Peyer's patch (tissue), 4 donors: ENCODE measurements at regions not wholly inside any gene's neighbourhood (a gene's known extent, or its start where the extent isn't known, plus 50 kb on each side); places are given as distances from the start of the nearest gene placed in this dataset.
"Not testable (repeated sequence)": the region's sequence is repeated elsewhere in the genome, so short reads cannot be mapped to it uniquely, and the experiment has no call there.

Experiments used
- DNase-seq, 3 donors: peaks; one replicate each; pipeline ENCODE4 v3.0.0-alpha.2; 2017 to 2019
- H3K27ac ChIP-seq, 4 donors: fragments of 200-600 bp; sonication (generic); one replicate each; pipeline ENCODE4 v1.5.1; 2016 to 2019
- H3K27me3 ChIP-seq, 2 donors: fragments of 200-600 bp; sonication (generic); one replicate each; pipeline ENCODE4 v1.5.1; 2019
- H3K36me3 ChIP-seq, 3 donors: fragments of 200-600 bp; sonication (generic); one replicate each; pipeline ENCODE4 v1.5.1; 2016 to 2019
- H3K4me1 ChIP-seq, 4 donors: fragments of 200-600 bp; sonication (generic); one replicate each; pipeline ENCODE4 v1.5.1; 2016 to 2019
- H3K4me3 ChIP-seq, 4 donors: fragments of 200-600 bp; sonication (generic); 1 replicate in 3 of 4; 2 replicates in 1 of 4; pipeline ENCODE4 v1.5.1; 2016 to 2019; ENCODE audit warnings: mild to moderate bottlenecking in 1 of 4
- H3K9me3 ChIP-seq, 4 donors: fragments of 200-600 bp; sonication (generic); one replicate each; pipeline ENCODE4 v1.5.1; 2016 to 2019; ENCODE audit warnings: mild to moderate bottlenecking in 1 of 4
- CTCF ChIP-seq, 6 experiments: fragments of 450-650 bp in 4 of 6; fragments of 200-600 bp in 2 of 6; sonication (generic) in 1 of 6; IDR thresholded peaks; one replicate each; pipeline ENCODE4 v1.5.1; 2017 to 2019; ENCODE audit warnings: antibody characterized with exemption in 6 of 6, mild to moderate bottlenecking in 3 of 6, moderate library complexity in 1 of 6
- POLR2A ChIP-seq, 2 donors: fragments of 450-650 bp; IDR thresholded peaks; one replicate each; pipeline ENCODE4 v1.5.1; 2017; ENCODE audit warnings: antibody characterized with exemption in 2 of 2, mild to moderate bottlenecking in 2 of 2, moderate library complexity in 2 of 2

GRCh38 chr5:52620315-52620714 is 167.4 kb upstream of the ITGA1 start:
- DNase-seq: peak in 1 of 3 donors; percentile 46
- Histone ChIP-seq H3K27me3 (no peaks in the 10 kb centered on the region), H3K4me1 (no peaks in the 10 kb centered on the region), H3K27ac (no peak overlapping the region), H3K9me3 (no peaks in the 10 kb centered on the region), H3K36me3 (no peaks in the 10 kb centered on the region), H3K4me3 (no peak overlapping the region)
- TF ChIP-seq CTCF (IDR thresholded peaks at IDR 0.05) (no peak), POLR2A (IDR thresholded peaks at IDR 0.05) (no peak)

- Histone ChIP-seq H3K27me3 (no peaks in the 10 kb centered on the region), H3K9me3 (no peaks in the 10 kb centered on the region), H3K4me3 (no peak overlapping the region), H3K36me3 (no peaks in the 10 kb centered on the region), H3K27ac (no peak overlapping the region), H3K4me1 (no peaks in the 10 kb centered on the region)
- no peak for DNase-seq
- TF ChIP-seq CTCF (IDR thresholded peaks at IDR 0.05) (no peak), POLR2A (IDR thresholded peaks at IDR 0.05) (no peak)
These were observed 164.4 kb upstream of the ITGA1 start for GRCh38 chr5:52623291-52623690.

GRCh38 chr5:52624291-52624690 is 163.4 kb upstream of the ITGA1 start:
- Histone ChIP-seq H3K9me3 (no peaks in the 10 kb centered on the region), H3K36me3 (no peaks in the 10 kb centered on the region), H3K27me3 (no peaks in the 10 kb centered on the region), H3K4me1 (no peaks in the 10 kb centered on the region), H3K27ac (no peak overlapping the region), H3K4me3 (no peak overlapping the region)
- DNase-seq: no peak
- no peak for TF ChIP-seq CTCF (IDR thresholded peaks at IDR 0.05)
- no peak for TF ChIP-seq POLR2A (IDR thresholded peaks at IDR 0.05)

GRCh38 chr5:52626312-52626711 is 161.4 kb upstream of the ITGA1 start:
- Histone ChIP-seq H3K36me3 (no peaks in the 10 kb centered on the region), H3K27me3 (no peaks in the 10 kb centered on the region), H3K9me3 (no peaks in the 10 kb centered on the region), H3K4me3 (no peak overlapping the region), H3K27ac (no peak overlapping the region), H3K4me1 (no peaks in the 10 kb centered on the region)
- TF ChIP-seq POLR2A (IDR thresholded peaks at IDR 0.05) (no peak), CTCF (IDR thresholded peaks at IDR 0.05) (no peak)
- DNase-seq: no peak

GRCh38 chr5:52627740-52628139 is 160.0 kb upstream of the ITGA1 start:
- Histone ChIP-seq H3K27me3 (no peaks in the 10 kb centered on the region), H3K27ac (no peak overlapping the region), H3K4me3 (no peak overlapping the region), H3K36me3 (no peaks in the 10 kb centered on the region), H3K4me1 (no peaks in the 10 kb centered on the region), H3K9me3 (no peaks in the 10 kb centered on the region)
- TF ChIP-seq POLR2A (IDR thresholded peaks at IDR 0.05) (no peak), CTCF (IDR thresholded peaks at IDR 0.05) (no peak)
- DNase-seq: no peak

- no peaks in the 10 kb centered on the region for H3K9me3 ChIP-seq
- no peak overlapping the region for H3K27ac ChIP-seq
- H3K4me3 ChIP-seq: no peak overlapping the region
- TF ChIP-seq CTCF (IDR thresholded peaks at IDR 0.05) (no peak), POLR2A (IDR thresholded peaks at IDR 0.05) (no peak)
- H3K27me3 ChIP-seq: no peaks in the 10 kb centered on the region
- DNase-seq: no peak
- no peaks in the 10 kb centered on the region for H3K4me1 ChIP-seq
- no peaks in the 10 kb centered on the region for H3K36me3 ChIP-seq
These were observed 155.4 kb upstream of the ITGA1 start for GRCh38 chr5:52632281-52632680.

- not testable (repeated sequence) for H3K36me3 ChIP-seq, DNase-seq, H3K4me3 ChIP-seq, H3K9me3 ChIP-seq, H3K27me3 ChIP-seq, H3K4me1 ChIP-seq, H3K27ac ChIP-seq
These were observed 153.5 kb upstream of the ITGA1 start for GRCh38 chr5:52634171-52634570.
